Fibroblast of skin of left biceps (primary cell): ENCODE measurements at regions not wholly inside any gene's neighbourhood (a gene's known extent, or its start where the extent isn't known, plus 50 kb on each side); places are given as distances from the start of the nearest gene placed in this dataset.
"Not testable (repeated sequence)": the region's sequence is repeated elsewhere in the genome, so short reads cannot be mapped to it uniquely, and the experiment has no call there.

Experiments
- DNase-seq, 2 experiments: peaks; one replicate each; pipeline ENCODE4 v3.0.0-alpha.2; 2013; ENCODE audit warnings: low read depth in 2 of 2

GRCh38 chr18:59057969-59058368 lies 81.7 kb upstream of the SEC11C start:
- no peak for DNase-seq

- DNase-seq, result no peak
Measured at GRCh38 chr18:59059140-59059539, 80.5 kb upstream of the SEC11C start.

GRCh38 chr18:59060551-59060950 lies 79.1 kb upstream of the SEC11C start:
- DNase-seq, result no peak

- no peak for DNase-seq
Measured at GRCh38 chr18:59061914-59062642, 77.6 kb upstream of the SEC11C start.

GRCh38 chr18:59062643-59063006 lies 77.1 kb upstream of the SEC11C start:
- no peak for DNase-seq

GRCh38 chr18:59063300-59063906 lies 76.3 kb upstream of the SEC11C start:
- DNase-seq, result no peak

GRCh38 chr18:59063912-59064311 lies 75.8 kb upstream of the SEC11C start:
- no peak for DNase-seq

- no peak for DNase-seq
Measured at GRCh38 chr18:59065684-59066083, 74.0 kb upstream of the SEC11C start.

- no peak for DNase-seq
Measured at GRCh38 chr18:59067873-59068272, 71.8 kb upstream of the SEC11C start.

- no peak for DNase-seq
Measured at GRCh38 chr18:59068276-59069071, 71.2 kb upstream of the SEC11C start.

GRCh38 chr18:59070181-59070912 lies 69.3 kb upstream of the SEC11C start:
- no peak for DNase-seq

GRCh38 chr18:59072727-59073421 lies 66.8 kb upstream of the SEC11C start:
- no peak for DNase-seq

- DNase-seq, result no peak
Measured at GRCh38 chr18:59075923-59076322, 63.8 kb upstream of the SEC11C start.

GRCh38 chr18:59079264-59079663 lies 60.4 kb upstream of the SEC11C start:
- DNase-seq, result no peak

GRCh38 chr18:59079687-59080501 lies 59.8 kb upstream of the SEC11C start:
- not testable (repeated sequence) for DNase-seq

- DNase-seq, result no peak
Measured at GRCh38 chr18:59083136-59083818, 56.4 kb upstream of the SEC11C start.

- no peak for DNase-seq
Measured at GRCh38 chr18:59085126-59085794, 54.4 kb upstream of the SEC11C start.

GRCh38 chr18:59085797-59086196 lies 53.9 kb upstream of the SEC11C start:
- peak in 1 of 2 experiments; percentile 19 for DNase-seq

- no peak for DNase-seq
Measured at GRCh38 chr18:59086522-59086921, 53.2 kb upstream of the SEC11C start.

- no peak for DNase-seq
Measured at GRCh38 chr18:59087391-59087790, 52.3 kb upstream of the SEC11C start.
